Hepatocyte (in vitro differentiated cells): ENCODE measurements at regions not wholly inside any gene's neighbourhood (a gene's known extent, or its start where the extent isn't known, plus 50 kb on each side); places are given as distances from the start of the nearest gene placed in this dataset.

Experiments
- CTCF ChIP-seq: fragments of 200-600 bp; sonication (generic); IDR thresholded peaks from 2 replicates; pipeline ENCODE4 v1.5.1; 2016; ENCODE audit warnings: antibody characterized with exemption, mild to moderate bottlenecking; ENCODE audit not compliant: poor library complexity
- EZH2phosphoT487 ChIP-seq: fragments of 200-600 bp; sonication (generic); IDR thresholded peaks from one replicate; pipeline ENCODE4 v1.6.1; 2018; ENCODE audit warnings: antibody characterized with exemption, mild to moderate bottlenecking, low read depth, moderate library complexity; ENCODE audit not compliant: unreplicated experiment, severe bottlenecking

DNA sequence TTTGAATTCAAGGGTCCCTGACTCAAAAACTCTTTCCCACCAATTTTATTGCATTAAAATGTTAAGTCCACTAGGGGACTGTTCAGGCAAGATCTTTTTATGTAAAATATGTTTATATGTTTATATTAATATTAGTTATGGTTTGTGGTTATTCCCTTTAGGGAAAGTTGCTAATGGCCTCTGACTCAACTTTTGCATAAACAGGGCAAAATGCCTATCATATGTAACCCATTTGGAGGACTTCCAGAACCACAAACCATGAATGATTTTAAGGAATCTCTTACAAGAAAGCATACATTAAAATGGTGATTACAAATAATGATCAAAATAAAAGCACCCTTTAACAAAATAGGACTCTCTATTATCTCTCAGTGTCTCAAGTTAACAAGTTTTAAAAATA, 1484.5 kb upstream of the ZEB2 start:
- TF ChIP-seq CTCF (no peak), EZH2phosphoT487 (no peak)
